ENCODE measurements at regions not wholly inside any gene's neighbourhood (a gene's known extent, or its start where the extent isn't known, plus 50 kb on each side); places are given as distances from the start of the nearest gene placed in this dataset.

GRCh38 chr16:14350081-14350480, 279.0 kb downstream of the MRTFB start:
- Histone ChIP-seq H3K9ac (ENCODE audit: low read length) (no peak overlapping the region), H2AFZ (ENCODE audit: low read depth, low read length, poor library complexity, severe bottlenecking) (no peak overlapping the region), H3K9me3 (ENCODE audit: control insufficient read depth in 1 of 2, insufficient read depth in 1 of 2, low read depth in 1 of 2, low read length in 2 of 2) (no peaks in the 10 kb centered on the region), H3K4me3 (replicated peaks in 1 of 2; ENCODE audit: low read depth in 1 of 2, low read length in 2 of 2) (no peak overlapping the region), H3K36me3 (ENCODE audit: control insufficient read depth in 1 of 2, insufficient read depth in 2 of 2, low read length in 2 of 2) (no peaks in the 10 kb centered on the region), H3K27me3 (ENCODE audit: insufficient read depth, low read length) (no peaks in the 10 kb centered on the region), H4K20me1 (ENCODE audit: insufficient read depth) (no peaks in the 10 kb centered on the region), H3K79me2 (ENCODE audit: insufficient read depth, low read length) (no peaks in the 10 kb centered on the region), H3K27ac (ENCODE audit: low read depth, low read length) (no peak overlapping the region), H3K9me2 (ENCODE audit: insufficient read depth) (no peaks in the 10 kb centered on the region), H3K4me2 (ENCODE audit: low read length) (no peak overlapping the region), H3K4me1 (ENCODE audit: control insufficient read depth in 1 of 2, insufficient read depth in 2 of 2, low read length in 2 of 2) (peaks cover 0 to 9% of the 10 kb centered on the region in 2 experiments; a peak in 3 of 4 replicates)
- no peak for TF ChIP-seq CEBPB (IDR thresholded peaks at IDR 0.05; ENCODE audit: low read depth)
- no peak for TF ChIP-seq FOSL1 (IDR thresholded peaks at IDR 0.05; ENCODE audit: low read depth)
- no peak for TF ChIP-seq CBX3 (IDR thresholded peaks at IDR 0.05; ENCODE audit: low read depth)
- no peak for TF ChIP-seq ZNF274 (IDR thresholded peaks at IDR 0.05; ENCODE audit: low read depth, low read length)
- no peak for TF ChIP-seq POLR2AphosphoS5 (IDR thresholded peaks at IDR 0.05; ENCODE audit: low read depth, low read length)
- no peak for TF ChIP-seq EZH2 (IDR thresholded peaks at IDR 0.05)
- TF ChIP-seq SIN3A (IDR thresholded peaks at IDR 0.05; ENCODE audit: low read depth) = no peak
- no peak for TF ChIP-seq ZBTB33 (IDR thresholded peaks at IDR 0.05; ENCODE audit: extremely low read depth, insufficient replicate concordance, low read length)
- no peak for TF ChIP-seq CTCF (IDR thresholded peaks at IDR 0.05 in 2 of 3, conservative IDR thresholded peaks at IDR 0.05 in 1 of 3; ENCODE audit: borderline replicate concordance in 1 of 3, insufficient read depth in 1 of 3, low read depth in 2 of 3, low read length in 2 of 3)
- TF ChIP-seq ATF3 (IDR thresholded peaks at IDR 0.05) = no peak
- intact Hi-C loops (cut with micrococcal nuclease) = no loop called here
- no peak for DNase-seq (ENCODE audit: low read depth, low spot score)
- ChIA-PET RAD21 (ENCODE audit: low non-redundant PET in 1 of 2, low total read pairs in 2 of 2, uncharacterized antibody in 2 of 2, unreplicated experiment in 2 of 2) (no interaction called here), CTCF (no interaction called here), POLR2A (no interaction called here)
- no peak for ATAC-seq
- no TSS peak for BruUV-seq (replicated peaks)
